H1 (cell line): ENCODE measurements at regions not wholly inside any gene's neighbourhood (a gene's known extent, or its start where the extent isn't known, plus 50 kb on each side); places are given as distances from the start of the nearest gene placed in this dataset.

Source experiments
- CTCF ChIA-PET: fragments of 300-600 bp; sonication (Branson Sonifier 250); formaldehyde crosslinking; loops from one replicate; lab custom pipeline; 2021; ENCODE audit not compliant: partially characterized antibody; lab: Charles Lee
- POLR2A ChIA-PET: fragments of 300-600 bp; sonication (Branson Sonifier 250); formaldehyde crosslinking; loops from one replicate; lab custom pipeline; 2021; ENCODE audit warnings: inconsistent platforms; ENCODE audit not compliant: partially characterized antibody; lab: Charles Lee
- DNase-seq, 2 experiments: peaks; one replicate each; pipeline versions ENCODE4 v3.0.0 to v3.0.0-alpha.2; 2010 to 2022; ENCODE audit warnings: low spot score in 2 of 2, low read depth in 1 of 2, mixed read lengths in 1 of 2
- FAIRE-seq: peaks from 2 replicates; lab custom pipeline; 2011; peaks lifted over from hg19 to GRCh38; lab: Jason Lieb, UNC
- H2AFZ ChIP-seq: 2 replicates; pipeline ENCODE4 v1.8.1; 2012; ENCODE audit warnings: low read length, inconsistent platforms
- H2AK5ac ChIP-seq: 2 replicates; pipeline ENCODE4 v1.6.1; 2013; ENCODE audit warnings: low read depth, low read length
- H2BK120ac ChIP-seq: replicated peaks from 2 replicates; pipeline ENCODE3; 2013; ENCODE audit warnings: low read depth, low read length, inconsistent platforms
- H2BK12ac ChIP-seq: 2 replicates; pipeline ENCODE4 v1.6.1; 2013; ENCODE audit warnings: low read depth, low read length
- H2BK15ac ChIP-seq: 2 replicates; pipeline ENCODE4 v1.6.1; 2013; ENCODE audit warnings: low read length
- H2BK20ac ChIP-seq: 2 replicates; pipeline ENCODE4 v1.6.1; 2013; ENCODE audit warnings: low read length
- H2BK5ac ChIP-seq: 2 replicates; pipeline ENCODE4 v1.6.1; 2013; ENCODE audit warnings: low read depth, low read length
- H3K14ac ChIP-seq: 2 replicates; pipeline ENCODE4 v1.6.1; 2013; ENCODE audit warnings: inconsistent platforms; ENCODE audit not compliant: insufficient read length
- H3K18ac ChIP-seq: 2 replicates; pipeline ENCODE4 v1.6.1; 2013; ENCODE audit warnings: low read length; ENCODE audit errors: extremely low read depth
- H3K23ac ChIP-seq: 2 replicates; pipeline ENCODE4 v1.6.1; 2013; ENCODE audit warnings: inconsistent platforms; ENCODE audit not compliant: insufficient read length
- H3K23me2 ChIP-seq: 2 replicates; pipeline ENCODE4 v1.6.1; 2013; ENCODE audit warnings: low read depth, low read length
- H3K27ac ChIP-seq: 2 replicates; pipeline ENCODE4 v1.6.1; 2011; ENCODE audit warnings: low read depth, low read length, inconsistent platforms
- H3K27me3 ChIP-seq, 4 experiments: replicated peaks in 1 of 4; 1 replicate in 1 of 4; 2 replicates in 3 of 4; pipeline versions ENCODE4 v1.6.1 to v1.8.1; 2011 to 2013; ENCODE audit warnings: low read length in 3 of 4, mild to moderate bottlenecking in 3 of 4, inconsistent platforms in 2 of 4, mixed read lengths in 2 of 4, moderate library complexity in 1 of 4; ENCODE audit not compliant: control insufficient read depth in 3 of 4, insufficient read depth in 3 of 4; ENCODE audit errors: extremely low read depth in 1 of 4
- H3K36me3 ChIP-seq, 4 experiments: 2 replicates each; pipeline versions ENCODE4 v1.6.1 to v1.8.1; 2011 to 2013; ENCODE audit warnings: mild to moderate bottlenecking in 4 of 4, low read length in 3 of 4, moderate library complexity in 2 of 4, control low read depth in 1 of 4, inconsistent platforms in 1 of 4; ENCODE audit not compliant: insufficient read depth in 4 of 4, control insufficient read depth in 2 of 4
- H3K4ac ChIP-seq: replicated peaks from 2 replicates; pipeline ENCODE3; 2013; ENCODE audit warnings: low read length, low read depth, mixed read lengths, inconsistent platforms; ENCODE audit not compliant: insufficient read length
- H3K4me1 ChIP-seq, 4 experiments: replicated peaks in 1 of 4; 1 replicate in 1 of 4; 2 replicates in 3 of 4; pipeline versions ENCODE4 v1.6.1 to v1.8.1; 2011 to 2013; ENCODE audit warnings: low read length in 3 of 4, inconsistent platforms in 2 of 4, mixed read lengths in 1 of 4; ENCODE audit not compliant: insufficient read depth in 4 of 4, control insufficient read depth in 3 of 4
- H3K4me2 ChIP-seq, 2 experiments: 2 replicates each; pipeline versions ENCODE4 v1.6.1 to v1.8.1; 2011 to 2013; ENCODE audit warnings: low read depth in 2 of 2, low read length in 2 of 2, control low read depth in 1 of 2, inconsistent platforms in 1 of 2, mild to moderate bottlenecking in 1 of 2; ENCODE audit not compliant: insufficient read depth in 1 of 2
- H3K4me3 ChIP-seq, 4 experiments: fragments of 200-600, 300-600 bp in 1 of 4; sonication (generic), shearing (Covaris generic), sonication (Bioruptor Twin) in 1 of 4; 2 replicates each; pipeline versions ENCODE4 v1.5.1 to v1.8.1; 2011 to 2016; ENCODE audit warnings: low read length in 4 of 4, low read depth in 3 of 4, control low read depth in 2 of 4, inconsistent platforms in 2 of 4, mild to moderate bottlenecking in 2 of 4, mixed read lengths in 1 of 4, moderate library complexity in 1 of 4; ENCODE audit not compliant: insufficient read depth in 2 of 4; ENCODE audit errors: extremely low read depth in 1 of 4
- H3K56ac ChIP-seq: replicated peaks from 2 replicates; pipeline ENCODE3; 2013; ENCODE audit warnings: low read depth, mild to moderate bottlenecking, mixed read lengths, low read length, inconsistent platforms; ENCODE audit not compliant: insufficient read length
- H3K79me1 ChIP-seq: 2 replicates; pipeline ENCODE4 v1.6.1; 2013; ENCODE audit warnings: low read depth, low read length, control low read depth
- H3K79me2 ChIP-seq, 2 experiments: 2 replicates each; pipeline versions ENCODE4 v1.6.1 to v1.8.1; 2012 to 2013; ENCODE audit warnings: low read length in 2 of 2, mild to moderate bottlenecking in 2 of 2, inconsistent platforms in 1 of 2; ENCODE audit not compliant: insufficient read depth in 2 of 2, control insufficient read depth in 1 of 2
- H3K9ac ChIP-seq, 4 experiments: replicated peaks in 1 of 4; 1 replicate in 1 of 4; 2 replicates in 3 of 4; pipeline versions ENCODE4 v1.6.1 to v1.8.1; 2011 to 2013; ENCODE audit warnings: low read depth in 3 of 4, low read length in 3 of 4, control low read depth in 2 of 4, mild to moderate bottlenecking in 2 of 4, moderate library complexity in 2 of 4, inconsistent platforms in 1 of 4; ENCODE audit errors: extremely low read depth in 1 of 4
- H3K9me3 ChIP-seq, 2 experiments: 2 replicates each; pipeline versions ENCODE4 v1.6.1 to v1.8.1; 2012 to 2013; ENCODE audit warnings: mild to moderate bottlenecking in 2 of 2, moderate library complexity in 2 of 2, control low read depth in 1 of 2, inconsistent platforms in 1 of 2, low read depth in 1 of 2, low read length in 1 of 2, mixed read lengths in 1 of 2; ENCODE audit not compliant: insufficient read depth in 2 of 2
- H4K20me1 ChIP-seq, 2 experiments: replicated peaks in 1 of 2; 2 replicates each; pipeline versions ENCODE3 to v1.8.1; 2011 to 2013; ENCODE audit warnings: inconsistent platforms in 2 of 2, low read length in 2 of 2, mild to moderate bottlenecking in 1 of 2; ENCODE audit not compliant: insufficient read depth in 2 of 2, control insufficient read depth in 1 of 2
- H4K5ac ChIP-seq: 2 replicates; pipeline ENCODE4 v1.6.1; 2013; ENCODE audit warnings: low read length, low read depth, mixed read lengths, inconsistent platforms; ENCODE audit not compliant: insufficient read length
- H4K8ac ChIP-seq: 2 replicates; pipeline ENCODE4 v1.8.0; 2013; ENCODE audit warnings: mild to moderate bottlenecking, moderate library complexity, low read length, inconsistent platforms; ENCODE audit not compliant: insufficient read depth; ENCODE audit errors: extremely low read depth
- H4K91ac ChIP-seq: replicated peaks from 2 replicates; pipeline ENCODE3; 2013; ENCODE audit warnings: low read length, mixed read lengths, inconsistent platforms; ENCODE audit not compliant: insufficient read length
- BCL11A ChIP-seq, 2 experiments: IDR thresholded peaks; one replicate each; pipeline ENCODE4 v1.6.1; 2011; ENCODE audit warnings: low read depth in 2 of 2, low read length in 2 of 2, mild to moderate bottlenecking in 2 of 2
- GABPA ChIP-seq: IDR thresholded peaks from 2 replicates; pipeline ENCODE4 v1.6.1; 2011; ENCODE audit warnings: mild to moderate bottlenecking, low read length, moderate library complexity, borderline replicate concordance; ENCODE audit not compliant: insufficient read depth
- KDM5A ChIP-seq: fragments of 200-600 bp; IDR thresholded peaks from 2 replicates; pipeline ENCODE4 v1.7.1; 2012; ENCODE audit warnings: mild to moderate bottlenecking, low read length, inconsistent platforms, mixed read lengths
- NRF1 ChIP-seq: IDR thresholded peaks from 2 replicates; pipeline ENCODE4 v1.6.1; 2011; ENCODE audit warnings: mild to moderate bottlenecking, low read depth, low read length, improper control_type of control experiment
- POLR2A ChIP-seq, 2 experiments: IDR thresholded peaks; 1 replicate in 1 of 2; 2 replicates in 1 of 2; pipeline ENCODE4 v1.6.1; 2011; ENCODE audit warnings: low read depth in 2 of 2, low read length in 2 of 2, mild to moderate bottlenecking in 2 of 2; ENCODE audit errors: control extremely low read depth in 1 of 2
- POLR2AphosphoS5 ChIP-seq: IDR thresholded peaks from 2 replicates; pipeline ENCODE4 v1.6.1; 2011; ENCODE audit warnings: low read depth, low read length
- POU5F1 ChIP-seq: IDR thresholded peaks from 2 replicates; pipeline ENCODE4 v1.6.1; 2011; ENCODE audit warnings: low read depth, mild to moderate bottlenecking, low read length, moderate library complexity
- RAD21 ChIP-seq, 2 experiments: IDR thresholded peaks in 1 of 2; conservative IDR thresholded peaks in 1 of 2; 2 replicates each; pipeline ENCODE4 v1.6.1; 2011; ENCODE audit warnings: low read depth in 2 of 2, low read length in 2 of 2, improper control_type of control experiment in 1 of 2, inconsistent platforms in 1 of 2, mild to moderate bottlenecking in 1 of 2, moderate library complexity in 1 of 2
- RNF2 ChIP-seq: fragments of 200-900, 300-1000 bp; sonication (generic); IDR thresholded peaks from 2 replicates; pipeline ENCODE4 v1.7.1; 2016; ENCODE audit warnings: borderline replicate concordance, low read depth, mild to moderate bottlenecking, antibody characterized with exemption, low read length; ENCODE audit not compliant: poor library complexity, severe bottlenecking; ENCODE audit errors: missing control alignments
- SAP30 ChIP-seq: fragments of 300-600 bp; sonication (generic); IDR thresholded peaks from 2 replicates; pipeline ENCODE4 v1.7.1; 2012; ENCODE audit warnings: low read length, moderate library complexity, mild to moderate bottlenecking, inconsistent platforms; ENCODE audit not compliant: insufficient read depth, insufficient replicate concordance
- SIX5 ChIP-seq: IDR thresholded peaks from 2 replicates; pipeline ENCODE4 v1.6.1; 2011; ENCODE audit warnings: mild to moderate bottlenecking, low read depth, low read length
- SP2 ChIP-seq: IDR thresholded peaks from 2 replicates; pipeline ENCODE4 v1.6.1; 2012; ENCODE audit warnings: mild to moderate bottlenecking, low read length, inconsistent platforms
- SRF ChIP-seq: IDR thresholded peaks from 2 replicates; pipeline ENCODE4 v1.6.1; 2011; ENCODE audit warnings: mild to moderate bottlenecking, low read depth, low read length, moderate library complexity
- TBP ChIP-seq: IDR thresholded peaks from 2 replicates; pipeline ENCODE4 v1.6.1; 2011; ENCODE audit warnings: low read depth, low read length, improper control_type of control experiment
- TEAD4 ChIP-seq: IDR thresholded peaks from 2 replicates; pipeline ENCODE4 v1.6.1; 2012; ENCODE audit warnings: low read depth, low read length, inconsistent platforms, mixed read lengths
- YY1 ChIP-seq: IDR thresholded peaks from 2 replicates; pipeline ENCODE4 v1.6.1; 2011; ENCODE audit warnings: low read depth, mild to moderate bottlenecking, low read length
- WGBS, 2 experiments: shearing (Covaris generic) in 1 of 2; methylation state at CpG; one replicate each; pipeline versions ENCODE4 v1.1.6 to v1.1.7; 2013 to 2015; ENCODE audit warnings: low lambda C conversion rate in 2 of 2, mixed read lengths in 2 of 2, inconsistent platforms in 1 of 2, low coverage in 1 of 2, missing lambda C conversion rate in 1 of 2; ENCODE audit not compliant: insufficient replicate concordance in 2 of 2, insufficient coverage in 1 of 2, insufficient read length in 1 of 2; ENCODE audit errors: extremely low coverage in 1 of 2, missing lambda C conversion rate in 1 of 2; 5-methylcytosine and 5-hydroxymethylcytosine counted together

DNA sequence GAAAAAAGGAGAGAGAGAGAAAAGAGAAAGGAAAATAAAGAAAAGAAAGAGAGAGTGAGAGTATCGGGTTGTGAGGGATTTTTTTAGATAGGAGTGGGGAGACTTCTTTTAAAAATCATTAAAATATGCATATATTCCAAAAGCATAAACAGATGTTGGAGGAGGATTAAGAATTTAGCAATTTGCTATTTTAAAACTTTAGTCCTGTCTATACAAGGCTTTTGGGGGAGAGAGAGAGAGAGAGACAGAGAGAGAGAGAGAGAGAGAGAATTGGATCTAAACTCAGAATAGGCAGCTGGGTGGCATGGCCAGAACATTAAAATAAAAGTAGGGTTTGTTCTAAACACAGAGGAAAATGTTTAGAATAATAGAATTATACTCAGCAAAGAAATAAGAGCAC, 72.1 kb downstream of the SOD2 start:
- Histone ChIP-seq H4K8ac (no peak overlapping the region), H4K91ac (no peak overlapping the region), H2AFZ (no peak overlapping the region), H2BK20ac (no peak overlapping the region), H2BK12ac (no peak overlapping the region), H3K27ac (no peak overlapping the region), H3K4me1 (no peaks in the 10 kb centered on the region), H3K9ac (no peak overlapping the region), H3K36me3 (no peaks in the 10 kb centered on the region), H3K4ac (no peak overlapping the region), H2BK15ac (no peak overlapping the region), H2BK120ac (no peak overlapping the region), H3K79me2 (no peaks in the 10 kb centered on the region), H3K4me2 (no peak overlapping the region)
- POLR2A ChIA-PET, result no interaction called here
- CTCF ChIA-PET, result interaction anchor here (0.8 to 1.1 kb wide), 2 partner anchors 13 to 29 kb away, joined by 3 read pairs; no protein-coding TSS in a partner anchor
- FAIRE-seq (no peak), DNase-seq (no peak)
- TF ChIP-seq POLR2AphosphoS5 (no peak), TEAD4 (no peak), KDM5A (no peak), RNF2 (no peak), SP2 (no peak), RAD21 (IDR thresholded peaks at IDR 0.05 in 1 of 2, conservative IDR thresholded peaks at IDR 0.05 in 1 of 2; ENCODE audit: low read depth in 2 of 2, low read length in 2 of 2) (no peak), POLR2A (IDR thresholded peaks at IDR 0.05; ENCODE audit: control extremely low read depth in 1 of 2, low read depth in 2 of 2, low read length in 2 of 2) (no peak), TBP (no peak), SRF (no peak), GABPA (no peak), SIX5 (no peak), BCL11A (IDR thresholded peaks at IDR 0.05; ENCODE audit: low read depth in 2 of 2, low read length in 2 of 2) (no peak), POU5F1 (no peak), SAP30 (no peak), NRF1 (no peak), YY1 (no peak)
- TF ChIP-seq, all 59 proteins: peak for 0
- H3K14ac ChIP-seq, result no peak overlapping the region
- no peak overlapping the region for H4K5ac ChIP-seq
- no peak overlapping the region for H2BK5ac ChIP-seq
- no peak overlapping the region for H3K23ac ChIP-seq
- no peaks in the 10 kb centered on the region for H3K27me3 ChIP-seq
- H2AK5ac ChIP-seq, result no peak overlapping the region
- WGBS, 2 experiments, result 100% methylated on average over 1 of the region's 1 CpG
- no peaks in the 10 kb centered on the region for H3K79me1 ChIP-seq
- H4K20me1 ChIP-seq, result no peaks in the 10 kb centered on the region
- H3K18ac ChIP-seq, result no peak overlapping the region
- H3K9me3 ChIP-seq, result peaks cover 49 to 70% of the 10 kb centered on the region in 2 experiments
- H3K23me2 ChIP-seq, result no peaks in the 10 kb centered on the region
- H3K4me3 ChIP-seq, result no peak overlapping the region
- H3K56ac ChIP-seq, result no peak overlapping the region
